GM18951 (cell line): ENCODE measurements at regions not wholly inside any gene's neighbourhood (a gene's known extent, or its start where the extent isn't known, plus 50 kb on each side); places are given as distances from the start of the nearest gene placed in this dataset.

Experiments
- POLR2A ChIP-seq: IDR thresholded peaks from 4 replicates; pipeline ENCODE4 v1.6.1; 2011; ENCODE audit warnings: mild to moderate bottlenecking; ENCODE audit not compliant: insufficient read length, insufficient read depth; ENCODE audit errors: extremely low read depth
- in situ Hi-C: fragments of 300-500 bp; cut with MboI; formaldehyde crosslinking; loops from one replicate; pipeline ENCODE4 v1.12.0; 2022; ENCODE audit warnings: low sequenced_read_pairs, mixed read lengths, inconsistent platforms; ENCODE audit not compliant: unreplicated experiment

DNA sequence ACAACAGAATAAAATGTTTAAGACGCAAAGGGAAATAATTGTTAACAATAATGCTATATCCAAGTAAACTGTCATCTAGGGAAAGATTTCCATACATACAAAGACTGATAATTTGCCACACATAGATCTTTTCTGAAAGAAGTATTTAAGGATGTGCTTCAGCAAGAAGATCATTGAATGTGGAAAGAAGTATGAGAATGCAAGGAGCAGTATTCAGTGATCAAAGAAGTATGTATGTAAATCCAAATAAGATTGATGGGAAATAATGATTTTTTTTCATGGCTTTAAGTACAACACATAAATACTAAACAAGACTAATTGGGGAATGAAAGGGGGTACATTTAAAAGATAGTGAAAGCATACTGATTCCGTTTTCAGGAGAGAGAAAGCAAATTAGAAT lies 410.4 kb upstream of the HS6ST1 start:
- in situ Hi-C loops = no loop called here
- no peak for TF ChIP-seq POLR2A

GRCh38 chr2:128731994-128732650 lies 413.5 kb upstream of the HS6ST1 start:
- no peak for TF ChIP-seq POLR2A
- in situ Hi-C loops = no loop called here

DNA sequence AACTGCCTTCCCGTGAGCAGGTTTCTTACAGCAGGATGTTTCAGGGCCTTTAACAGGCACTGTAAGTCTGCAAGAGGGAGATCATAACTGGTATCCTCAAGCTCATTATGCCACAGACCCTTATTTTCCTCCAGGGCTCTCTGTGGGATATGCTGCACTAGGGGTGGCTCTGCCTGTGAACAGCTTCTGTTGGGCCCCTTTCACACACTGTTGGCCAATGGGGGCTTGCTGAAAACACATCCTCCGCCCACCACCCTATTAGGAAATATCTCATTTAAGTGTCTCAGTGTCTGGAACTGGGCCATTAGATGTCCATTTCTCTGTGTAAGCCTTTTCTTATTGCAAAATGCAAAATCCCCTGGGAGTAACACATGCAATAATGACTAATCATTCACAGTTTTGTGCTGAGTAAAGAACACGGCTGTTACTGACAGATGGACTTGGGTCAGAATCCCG lies 414.3 kb upstream of the HS6ST1 start:
- TF ChIP-seq POLR2A = no peak
- in situ Hi-C loops = no loop called here

- in situ Hi-C loops = no loop called here
- TF ChIP-seq POLR2A = no peak
Observed at GRCh38 chr2:128733450-128733849, 414.8 kb upstream of the HS6ST1 start.

- in situ Hi-C loops = no loop called here
- no peak for TF ChIP-seq POLR2A
Observed at GRCh38 chr2:128734521-128735295, 416.0 kb upstream of the HS6ST1 start.

GRCh38 chr2:128735296-128735960 lies 416.8 kb upstream of the HS6ST1 start:
- in situ Hi-C loops = no loop called here
- no peak for TF ChIP-seq POLR2A

GRCh38 chr2:128736046-128736688 lies 417.5 kb upstream of the HS6ST1 start:
- in situ Hi-C loops = no loop called here
- TF ChIP-seq POLR2A = no peak

GRCh38 chr2:128736689-128737545 lies 418.2 kb upstream of the HS6ST1 start:
- in situ Hi-C loops = no loop called here
- TF ChIP-seq POLR2A = no peak

DNA sequence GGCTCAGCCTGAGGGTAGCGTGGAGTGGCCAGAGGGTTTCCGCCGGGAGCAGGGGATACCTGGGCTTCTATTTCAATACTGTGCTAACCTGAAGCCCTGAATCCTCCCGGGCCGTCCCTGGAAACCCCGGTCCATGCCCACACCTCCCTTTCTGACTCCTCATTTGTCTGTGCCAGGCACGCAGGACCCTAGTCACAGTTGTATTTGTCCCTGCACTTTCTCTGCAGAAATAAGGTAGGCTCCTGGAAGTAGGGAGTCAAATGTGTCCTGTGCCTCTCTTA lies 418.8 kb upstream of the HS6ST1 start:
- TF ChIP-seq POLR2A = no peak
- in situ Hi-C loops = no loop called here

GRCh38 chr2:128738446-128739110 lies 419.9 kb upstream of the HS6ST1 start:
- no peak for TF ChIP-seq POLR2A
- in situ Hi-C loops = no loop called here

- TF ChIP-seq POLR2A = no peak
- in situ Hi-C loops = no loop called here
Observed at GRCh38 chr2:128742467-128742866, 423.8 kb upstream of the HS6ST1 start.

DNA sequence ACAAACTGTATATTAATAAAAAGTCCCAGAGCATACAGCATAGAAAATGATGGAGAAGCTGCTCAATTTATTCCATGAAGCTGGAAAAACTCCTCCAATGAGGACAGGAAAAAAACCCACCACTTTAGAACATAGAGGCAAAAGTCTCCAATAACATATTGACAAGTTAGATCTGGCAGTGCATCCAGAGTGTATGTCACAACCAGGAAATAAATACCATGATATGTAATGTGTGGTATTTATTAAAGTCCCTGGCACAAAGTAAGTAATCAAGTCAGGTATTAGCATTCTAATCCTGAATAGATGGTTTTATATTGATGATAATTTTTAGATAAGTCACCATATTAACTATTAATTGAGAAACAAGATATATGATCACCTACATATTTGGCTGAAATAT lies 427.3 kb upstream of the HS6ST1 start:
- in situ Hi-C loops = no loop called here
- no peak for TF ChIP-seq POLR2A
